GM12878 (cell line): ENCODE measurements at regions not wholly inside any gene's neighbourhood (a gene's known extent, or its start where the extent isn't known, plus 50 kb on each side); places are given as distances from the start of the nearest gene placed in this dataset.
"Not testable (repeated sequence)": the region's sequence is repeated elsewhere in the genome, so short reads cannot be mapped to it uniquely, and the experiment has no call there.

Experiments used
- ATAC-seq: fragments of 200-7000 bp; cut with Tn5 transposase; 3 replicates; pipeline ENCODE4 v1.9.1; 2020; ENCODE audit warnings: mild to moderate bottlenecking, moderate library complexity
- BruUV-seq: library from RNA; stranded (reverse); fragments of 400-500 nt; replicated peaks from 2 replicates; lab custom pipeline; 2021; lab: Mats Ljungman, UMichigan
- CTCF ChIA-PET: fragments of 300-600 bp; sonication (Branson Sonifier 250); formaldehyde crosslinking; extraction: SDS; loops from one replicate; lab custom pipeline; 2021; ENCODE audit warnings: inconsistent platforms; lab: Yijun Ruan, JAX
- POLR2A ChIA-PET: fragments of 350-600 bp; formaldehyde crosslinking; extraction: SDS; loops from one replicate; lab custom pipeline; 2021; ENCODE audit warnings: inconsistent platforms; lab: Charles Lee
- RAD21 ChIA-PET: fragments of 300-600 bp; sonication (Branson Sonifier 250); formaldehyde crosslinking; loops from one replicate; lab custom pipeline; 2023; ENCODE audit warnings: antibody characterized with exemption; ENCODE audit not compliant: unreplicated experiment; lab: Charles Lee
- SMC1A ChIA-PET: fragments of 300-600 bp; sonication (Branson Sonifier 250); formaldehyde crosslinking; loops from one replicate; lab custom pipeline; 2023; ENCODE audit not compliant: unreplicated experiment, uncharacterized antibody; lab: Charles Lee
- DNase-seq: peaks from one replicate; pipeline ENCODE4 v3.0.0-alpha.2; 2011; ENCODE audit warnings: low read depth, low spot score
- FAIRE-seq: peaks from 3 replicates; lab custom pipeline; 2011; peaks lifted over from hg19 to GRCh38; lab: Jason Lieb, UNC
- H2AFZ ChIP-seq: 2 replicates; pipeline ENCODE4 v1.6.0; 2011; ENCODE audit warnings: low read depth, low read length, control low read depth; ENCODE audit not compliant: control insufficient read depth
- H3K27ac ChIP-seq: 2 replicates; pipeline ENCODE4 v1.5.1; 2011; ENCODE audit warnings: control low read depth; ENCODE audit not compliant: control insufficient read depth, insufficient read depth
- H3K27me3 ChIP-seq, 2 experiments: replicated peaks in 1 of 2; 2 replicates each; pipeline versions ENCODE4 v1.6.0 to v1.6.1; 2011; ENCODE audit warnings: low read length in 1 of 2; ENCODE audit not compliant: control insufficient read depth in 2 of 2, insufficient read depth in 2 of 2
- H3K36me3 ChIP-seq, 2 experiments: 2 replicates each; pipeline ENCODE4 v1.5.1; 2011; ENCODE audit warnings: low read length in 1 of 2; ENCODE audit not compliant: control insufficient read depth in 2 of 2, insufficient read depth in 2 of 2
- H3K4me1 ChIP-seq: 2 replicates; pipeline ENCODE4 v1.6.1; 2011; ENCODE audit warnings: mild to moderate bottlenecking, low read length, moderate library complexity, mixed read lengths; ENCODE audit not compliant: control insufficient read depth, insufficient read depth
- H3K4me2 ChIP-seq: 2 replicates; pipeline ENCODE4 v1.6.0; 2011; ENCODE audit warnings: control low read depth; ENCODE audit not compliant: control insufficient read depth, insufficient read depth
- H3K4me3 ChIP-seq: fragments of 200-600 bp; sonication (generic); 2 replicates; pipeline ENCODE4 v1.5.1; 2016
- H3K79me2 ChIP-seq: 2 replicates; pipeline ENCODE4 v1.6.0; 2011; ENCODE audit warnings: low read length; ENCODE audit not compliant: control insufficient read depth, insufficient read depth
- H3K9ac ChIP-seq: 2 replicates; pipeline ENCODE4 v1.8.0; 2011; ENCODE audit warnings: low read length, control low read depth, mixed read lengths; ENCODE audit not compliant: control insufficient read depth, insufficient read depth
- H3K9me3 ChIP-seq: replicated peaks from 3 replicates; pipeline ENCODE4 v1.5.1; 2011; ENCODE audit warnings: mild to moderate bottlenecking, low read length; ENCODE audit not compliant: control insufficient read depth, insufficient read depth
- H4K20me1 ChIP-seq: 2 replicates; pipeline ENCODE4 v1.6.0; 2011; ENCODE audit not compliant: control insufficient read depth, insufficient read depth
- WGBS: methylation state at CpG from one replicate; pipeline ENCODE4 v1.1.6; 2016; ENCODE audit warnings: low lambda C conversion rate; ENCODE audit not compliant: insufficient replicate concordance, insufficient coverage; ENCODE audit errors: missing lambda C conversion rate; 5-methylcytosine and 5-hydroxymethylcytosine counted together
- in situ Hi-C: fragments of 300-500 bp; cut with MboI; formaldehyde crosslinking; loops from 9 replicates; pipeline ENCODE4 v1.14.3; 2018; ENCODE audit warnings: mixed read lengths
- intact Hi-C: fragments of 100-400 bp; cut with micrococcal nuclease; formaldehyde crosslinking; loops from one replicate; pipeline ENCODE4 v1.14.2; 2022; ENCODE audit not compliant: unreplicated experiment

DNA sequence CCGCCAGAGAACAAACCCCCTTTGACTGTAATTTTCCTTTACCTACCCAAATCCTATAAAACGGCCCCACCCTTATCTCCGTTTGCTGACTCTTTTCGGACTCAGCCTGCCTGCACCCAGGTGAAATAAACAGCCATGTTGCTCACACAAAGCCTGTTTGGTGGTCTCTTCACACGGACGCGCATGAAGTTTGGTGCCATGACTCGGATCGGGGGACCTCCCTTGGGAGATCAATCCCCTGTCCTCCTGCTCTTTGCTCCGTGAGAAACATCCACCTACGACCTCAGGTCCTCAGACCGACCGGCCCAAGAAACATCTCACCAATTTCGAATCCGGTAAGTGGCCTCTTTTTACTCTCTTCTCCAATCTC, 52.1 kb upstream of the FAM124A start:
- H4K20me1 ChIP-seq, BruUV-seq, H3K4me1 ChIP-seq, in situ Hi-C loops, DNase-seq, H2AFZ ChIP-seq, H3K79me2 ChIP-seq, H3K9me3 ChIP-seq, H3K4me2 ChIP-seq, H3K36me3 ChIP-seq, SMC1A ChIA-PET, H3K4me3 ChIP-seq, FAIRE-seq, H3K27me3 ChIP-seq, RAD21 ChIA-PET, CTCF ChIA-PET, ATAC-seq, H3K9ac ChIP-seq, intact Hi-C loops, POLR2A ChIA-PET, H3K27ac ChIP-seq: not testable (repeated sequence)
- WGBS: 56% methylated on average over 7 of the region's 15 CpGs

DNA sequence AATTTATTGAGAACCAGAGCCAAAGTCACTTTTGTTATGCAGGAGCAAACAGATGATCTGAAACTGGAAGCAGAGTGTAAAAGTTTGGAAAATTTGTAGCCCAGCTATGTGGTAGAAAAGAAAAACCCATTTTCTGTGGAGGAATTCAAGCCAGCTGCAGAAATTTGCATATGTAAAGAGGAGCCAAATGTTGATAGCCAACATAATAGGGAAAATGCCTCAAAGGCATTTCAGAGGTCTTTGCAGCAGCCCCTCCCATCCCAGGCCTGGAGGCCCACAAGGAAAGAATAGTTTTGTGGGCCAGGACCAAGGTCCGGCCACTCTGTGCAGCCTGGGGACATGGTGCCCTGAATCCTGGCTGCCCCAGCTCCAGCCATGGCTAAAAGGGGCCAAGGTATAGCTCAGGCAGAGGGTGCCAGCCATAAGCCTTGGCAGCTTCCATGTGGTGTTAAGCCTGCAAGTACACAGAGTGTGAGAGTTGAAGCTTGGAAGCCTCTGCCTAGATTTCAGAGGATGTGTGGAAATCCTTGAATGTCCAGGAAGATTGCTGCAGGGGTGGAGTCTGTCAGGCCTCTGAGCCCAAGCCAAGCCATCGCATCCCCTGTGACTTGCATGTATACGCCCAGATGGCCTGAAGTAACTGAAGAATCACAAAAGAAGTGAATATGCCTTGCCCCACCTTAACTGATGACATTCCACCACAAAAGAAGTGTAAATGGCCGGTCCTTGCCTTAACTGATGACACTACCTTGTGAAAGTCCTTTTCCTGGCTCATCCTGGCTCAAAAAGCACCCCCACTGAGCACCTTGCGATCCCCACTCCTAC, 52.7 kb upstream of the FAM124A start:
- CTCF ChIA-PET, H3K9me3 ChIP-seq, POLR2A ChIA-PET, H4K20me1 ChIP-seq, ATAC-seq, H3K9ac ChIP-seq, H2AFZ ChIP-seq, H3K79me2 ChIP-seq, RAD21 ChIA-PET, intact Hi-C loops, H3K27ac ChIP-seq, H3K4me2 ChIP-seq, H3K4me3 ChIP-seq, DNase-seq, H3K27me3 ChIP-seq, in situ Hi-C loops, FAIRE-seq, SMC1A ChIA-PET, H3K36me3 ChIP-seq, BruUV-seq, H3K4me1 ChIP-seq: not testable (repeated sequence)
- 53% methylated on average over 4 of the region's 5 CpGs for WGBS
